K562 (cell line): ENCODE measurements at regions not wholly inside any gene's neighbourhood (a gene's known extent, or its start where the extent isn't known, plus 50 kb on each side); places are given as distances from the start of the nearest gene placed in this dataset.

Experiments
- ATAC-seq: fragments of 200-7000 bp; cut with Tn5 transposase; 3 replicates; pipeline ENCODE4 v1.9.1; 2020; ENCODE audit warnings: moderate library complexity
- BruUV-seq: library from RNA; stranded (reverse); fragments of 400-500 nt; replicated peaks from 2 replicates; lab custom pipeline; 2021; lab: Mats Ljungman, UMichigan
- CTCF ChIA-PET: fragments of 300-600 bp; formaldehyde crosslinking; extraction: SDS; loops from one replicate; lab custom pipeline; 2021; ENCODE audit warnings: low intra/inter-chr PET ratio; lab: Yijun Ruan, JAX
- POLR2A ChIA-PET: fragments of 300-600, 350-650 bp; sonication (Branson Sonifier 250); formaldehyde crosslinking; extraction: SDS; loops from one replicate; lab custom pipeline; 2021; ENCODE audit warnings: antibody characterized with exemption, inconsistent platforms; lab: Yijun Ruan, JAX
- DNase-seq, 4 experiments: peaks; one replicate each; pipeline versions ENCODE4 v3.0.0 to v3.0.0-alpha.2; 2011 to 2018; ENCODE audit warnings: low spot score in 3 of 4, mixed read lengths in 3 of 4; ENCODE audit errors: extremely low read depth in 1 of 4
- FAIRE-seq: peaks from 2 replicates; lab custom pipeline; 2011; peaks lifted over from hg19 to GRCh38; lab: Jason Lieb, UNC
- H2AFZ ChIP-seq: 2 replicates; pipeline ENCODE4 v1.6.0; 2011; ENCODE audit warnings: low read depth, low read length, control low read depth, inconsistent platforms
- H3K27ac ChIP-seq: fragments of 200-600 bp; 3 replicates; pipeline ENCODE4 v1.8.0; 2011; ENCODE audit warnings: low read depth, mild to moderate bottlenecking, control low read depth, inconsistent platforms, low read length, moderate library complexity, mixed read lengths; ENCODE audit errors: extremely low read depth
- H3K27me3 ChIP-seq, 2 experiments: fragments of 300-600 bp in 1 of 2; 2 replicates in 1 of 2; 3 replicates in 1 of 2; pipeline versions ENCODE4 v1.6.0 to v1.8.0; 2011; ENCODE audit warnings: inconsistent platforms in 2 of 2, low read length in 2 of 2, mild to moderate bottlenecking in 1 of 2, mixed read lengths in 1 of 2, moderate library complexity in 1 of 2; ENCODE audit not compliant: control insufficient read depth in 2 of 2, insufficient read depth in 2 of 2
- H3K36me3 ChIP-seq: fragments of 300-600 bp; 3 replicates; pipeline ENCODE4 v1.8.0; 2011; ENCODE audit warnings: mild to moderate bottlenecking, low read length, inconsistent platforms; ENCODE audit not compliant: control insufficient read depth, insufficient read depth
- H3K4me1 ChIP-seq, 2 experiments: fragments of 200-600 bp in 1 of 2; replicated peaks in 1 of 2; 2 replicates in 1 of 2; 3 replicates in 1 of 2; pipeline versions ENCODE4 v1.5.1 to v1.8.0; 2011; ENCODE audit warnings: inconsistent platforms in 2 of 2, low read length in 2 of 2, mild to moderate bottlenecking in 1 of 2, mixed read lengths in 1 of 2, moderate library complexity in 1 of 2; ENCODE audit not compliant: control insufficient read depth in 2 of 2, insufficient read depth in 2 of 2
- H3K4me2 ChIP-seq: 2 replicates; pipeline ENCODE4 v1.6.1; 2011; ENCODE audit warnings: low read length, control low read depth, inconsistent platforms, mixed read lengths; ENCODE audit not compliant: insufficient read depth
- H3K4me3 ChIP-seq: fragments of 200-600 bp; sonication (generic), shearing (Covaris generic); 2 replicates; pipeline ENCODE4 v1.5.1; 2016; ENCODE audit warnings: control low read depth, inconsistent platforms
- H3K79me2 ChIP-seq: fragments of 200-600 bp; 3 replicates; pipeline ENCODE4 v1.8.0; 2011; ENCODE audit warnings: low read length, inconsistent platforms; ENCODE audit not compliant: control insufficient read depth, insufficient read depth
- H3K9ac ChIP-seq, 2 experiments: 2 replicates each; pipeline versions ENCODE4 v1.6.0 to v1.6.1; 2011; ENCODE audit warnings: low read depth in 2 of 2, low read length in 2 of 2, control low read depth in 1 of 2, inconsistent platforms in 1 of 2, mild to moderate bottlenecking in 1 of 2, mixed read lengths in 1 of 2; ENCODE audit not compliant: insufficient read depth in 1 of 2
- H3K9me1 ChIP-seq: one replicate; pipeline ENCODE4 v1.6.0; 2011; ENCODE audit warnings: inconsistent platforms, mild to moderate bottlenecking, low read length, moderate library complexity; ENCODE audit not compliant: control insufficient read depth, insufficient read depth
- H3K9me3 ChIP-seq: replicated peaks from 2 replicates; pipeline ENCODE4 v1.5.1; 2011; ENCODE audit warnings: low read depth, low read length, inconsistent platforms; ENCODE audit not compliant: control insufficient read depth, insufficient read depth
- H4K20me1 ChIP-seq: replicated peaks from 2 replicates; pipeline ENCODE4 v1.6.1; 2011; ENCODE audit warnings: low read length, inconsistent platforms, mixed read lengths; ENCODE audit not compliant: control insufficient read depth, insufficient read depth
- FOSL1 ChIP-seq: fragments of 200-800 bp; sonication (Bioruptor generic); conservative IDR thresholded peaks from 2 replicates; pipeline ENCODE4 v1.6.1; 2016; ENCODE audit warnings: missing genetic modification characterization, missing compliant biosample characterization
- NR2C2 ChIP-seq, 2 experiments: fragments of 200-800 bp in 1 of 2; sonication (Bioruptor generic) in 1 of 2; sonication (generic) in 1 of 2; formaldehyde crosslinking in 1 of 2; IDR thresholded peaks; 2 replicates each; pipeline versions ENCODE4 v1.6.1 to v1.8.0; 2016 to 2022; ENCODE audit warnings: mild to moderate bottlenecking in 1 of 2, missing compliant biosample characterization in 1 of 2, missing genetic modification characterization in 1 of 2, missing genetic modification reagents in 1 of 2
- POU5F1 ChIP-seq: fragments of 150-350 bp; IDR thresholded peaks from 2 replicates; pipeline ENCODE4 v1.6.1; 2014; ENCODE audit warnings: borderline replicate concordance, low read length, low read depth, mild to moderate bottlenecking; ENCODE audit not compliant: partially characterized antibody
- ZNF232 ChIP-seq: sonication (generic); formaldehyde crosslinking; IDR thresholded peaks from 2 replicates; pipeline ENCODE4 v1.8.0; 2022; ENCODE audit warnings: mild to moderate bottlenecking, missing genetic modification reagents
- WGBS: fragments of 100-300 bp; shearing (Covaris generic); methylation state at CpG from one replicate; pipeline ENCODE4 v1.1.6; 2016; ENCODE audit warnings: low coverage, mixed read lengths; ENCODE audit not compliant: insufficient coverage; ENCODE audit errors: missing lambda C conversion rate; 5-methylcytosine and 5-hydroxymethylcytosine counted together
- in situ Hi-C: fragments of 300-500 bp; cut with MboI; formaldehyde crosslinking; loops from 4 replicates; pipeline ENCODE4 v1.15.0; 2018; ENCODE audit warnings: inconsistent platforms, mixed read lengths
- intact Hi-C: fragments of 100-400 bp; cut with micrococcal nuclease; formaldehyde crosslinking; loops from 2 replicates; pipeline ENCODE4 v1.14.2; 2022

DNA sequence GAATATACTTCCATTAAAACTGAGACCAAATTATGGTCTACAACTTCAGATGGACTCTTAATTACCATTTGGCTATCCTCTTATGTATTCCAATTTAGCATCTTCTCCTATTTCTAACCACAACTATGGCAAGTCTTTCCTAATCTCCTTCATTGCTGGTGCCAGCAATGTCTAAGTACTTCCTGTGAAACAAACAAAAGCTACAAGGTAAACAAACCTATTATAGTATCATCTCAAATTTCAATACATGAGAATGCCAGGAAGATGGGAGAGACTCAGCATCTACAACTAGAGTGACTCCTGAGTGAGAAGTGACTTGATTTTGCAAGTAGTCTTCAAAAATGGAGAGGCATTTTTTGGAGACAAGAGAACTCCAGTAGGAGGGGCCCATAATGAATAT is 202.9 kb upstream of the ATXN7L3B start:
- Histone ChIP-seq H3K9me1 (no peaks in the 10 kb centered on the region), H3K4me1 (no peaks in the 10 kb centered on the region), H3K9ac (no peak overlapping the region), H3K4me3 (no peak overlapping the region), H3K4me2 (no peak overlapping the region), H3K9me3 (no peaks in the 10 kb centered on the region), H3K36me3 (no peaks in the 10 kb centered on the region), H4K20me1 (no peaks in the 10 kb centered on the region), H3K27ac (no peak overlapping the region), H3K27me3 (no peaks in the 10 kb centered on the region; a peak in 1 of 5 replicates), H2AFZ (no peak overlapping the region), H3K79me2 (no peaks in the 10 kb centered on the region)
- no TSS peak for BruUV-seq
- CTCF ChIA-PET, result no interaction called here
- TF ChIP-seq NR2C2 (CRISPR knock-in tag; IDR thresholded peaks at IDR 0.05), result no peak
- no peak for TF ChIP-seq NR2C2 (tag; IDR thresholded peaks at IDR 0.05)
- no peak for TF ChIP-seq POU5F1
- POLR2A ChIA-PET, result no interaction called here
- FAIRE-seq, result no peak
- intact Hi-C loops (no loop called here), in situ Hi-C loops (no loop called here)
- no peak for ATAC-seq
- no peak for DNase-seq

DNA sequence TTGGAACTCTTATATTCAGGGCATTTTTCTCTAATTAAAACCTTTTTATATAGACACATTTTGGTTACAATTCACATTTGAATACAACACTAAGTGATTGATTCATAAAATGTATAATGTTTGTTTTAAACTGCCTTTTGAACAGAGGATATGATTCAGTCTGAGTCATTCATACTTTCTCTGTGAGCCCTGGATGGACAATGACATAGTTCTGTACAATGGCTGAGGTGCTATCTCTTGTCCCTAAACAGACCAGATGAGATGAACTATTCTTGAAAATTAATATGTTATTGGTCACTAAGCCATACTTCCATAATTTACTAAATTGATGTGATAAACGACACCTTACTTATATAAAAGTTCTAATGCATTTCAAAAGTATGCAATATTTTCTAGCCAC is 199.7 kb upstream of the ATXN7L3B start:
- in situ Hi-C loops (no loop called here), intact Hi-C loops (no loop called here)
- H3K4me1 ChIP-seq, result no peaks in the 10 kb centered on the region
- H3K79me2 ChIP-seq, result no peaks in the 10 kb centered on the region
- no peaks in the 10 kb centered on the region for H3K36me3 ChIP-seq
- DNase-seq, result no peak
- 0% methylated on average over 1 of the region's 1 CpG for WGBS
- no peak for ATAC-seq
- ChIA-PET POLR2A (no interaction called here), CTCF (no interaction called here)
- H3K9me1 ChIP-seq, result no peaks in the 10 kb centered on the region
- no peak for FAIRE-seq
- no peak overlapping the region for H3K27ac ChIP-seq
- H3K9me3 ChIP-seq, result no peaks in the 10 kb centered on the region
- no peaks in the 10 kb centered on the region; a peak in 1 of 5 replicates for H3K27me3 ChIP-seq
- no peak overlapping the region for H3K4me2 ChIP-seq
- no peaks in the 10 kb centered on the region for H4K20me1 ChIP-seq
- no peak overlapping the region for H3K9ac ChIP-seq
- TF ChIP-seq FOSL1 (tag) (peak; percentile 79), ZNF232 (CRISPR knock-in tag) (no peak)
- H3K4me3 ChIP-seq, result no peak overlapping the region
- H2AFZ ChIP-seq, result no peak overlapping the region
- BruUV-seq, result no TSS peak
